ENCODE measurements at regions not wholly inside any gene's neighbourhood (a gene's known extent, or its start where the extent isn't known, plus 50 kb on each side); places are given as distances from the start of the nearest gene placed in this dataset.

- TF ChIP-seq MLLT1 (IDR thresholded peaks at IDR 0.05) (no peak), CTCF (IDR thresholded peaks at IDR 0.05 in 2 of 3, conservative IDR thresholded peaks at IDR 0.05 in 1 of 3; ENCODE audit: control insufficient read depth in 2 of 3, extremely low read depth in 1 of 3, insufficient read depth in 1 of 3, low read depth in 3 of 3, low read length in 3 of 3) (no peak), ATF3 (IDR thresholded peaks at IDR 0.05; ENCODE audit: borderline replicate concordance, extremely low read depth, low read depth, low read length) (no peak), CHD1 (IDR thresholded peaks at IDR 0.05; ENCODE audit: low read depth, low read length) (no peak), EZH2 (IDR thresholded peaks at IDR 0.05; ENCODE audit: borderline replicate concordance, control insufficient read depth, low read depth, low read length) (no peak), CEBPB (IDR thresholded peaks at IDR 0.05; ENCODE audit: borderline replicate concordance in 1 of 2, low read depth in 2 of 2, low read length in 2 of 2) (no peak), RAD21 (IDR thresholded peaks at IDR 0.05; ENCODE audit: insufficient read depth, low read depth, low read length) (no peak), SP1 (IDR thresholded peaks at IDR 0.05; ENCODE audit: low read depth, low read length) (no peak), ETV6 (conservative IDR thresholded peaks at IDR 0.05 in 1 of 2, IDR thresholded peaks at IDR 0.05 in 1 of 2; ENCODE audit: borderline replicate concordance in 1 of 2, low read depth in 1 of 2) (no peak), HDAC6 (IDR thresholded peaks at IDR 0.05; ENCODE audit: unreplicated experiment) (no peak), RAD51 (IDR thresholded peaks at IDR 0.05) (no peak)
Measured at GRCh38 chr13:44129418-44129817, 244.2 kb upstream of the SERP2 start.

All from GM12878 (cell line).